Endothelial cell of umbilical vein (primary cell): ENCODE measurements at regions not wholly inside any gene's neighbourhood (a gene's known extent, or its start where the extent isn't known, plus 50 kb on each side); places are given as distances from the start of the nearest gene placed in this dataset.

Experiments
- CTCF ChIP-seq, 2 donors: IDR thresholded peaks; 1 replicate in 1 of 2; 2 replicates in 1 of 2; pipeline ENCODE4 v1.5.1; 2011; ENCODE audit warnings: low read length in 2 of 2, mild to moderate bottlenecking in 2 of 2, moderate library complexity in 2 of 2, control low read depth in 1 of 2, inconsistent platforms in 1 of 2, low read depth in 1 of 2; ENCODE audit not compliant: insufficient read depth in 1 of 2; ENCODE audit errors: extremely low read depth in 1 of 2
- EZH2 ChIP-seq: IDR thresholded peaks from 2 replicates; pipeline ENCODE4 v1.6.1; 2012; ENCODE audit warnings: borderline replicate concordance, low read depth, mild to moderate bottlenecking, moderate library complexity, low read length, inconsistent platforms; ENCODE audit not compliant: severe bottlenecking
- JUN ChIP-seq: IDR thresholded peaks from 2 replicates; pipeline ENCODE4 v1.6.1; 2011; ENCODE audit warnings: borderline replicate concordance, low read depth; ENCODE audit not compliant: insufficient read length, insufficient read depth
- MAX ChIP-seq: IDR thresholded peaks from 2 replicates; pipeline ENCODE4 v1.6.1; 2011; ENCODE audit not compliant: insufficient read depth, insufficient read length
- MYC ChIP-seq: IDR thresholded peaks from one replicate; pipeline ENCODE4 v1.6.1; 2011; ENCODE audit warnings: mild to moderate bottlenecking, low read depth, low read length
- POLR2A ChIP-seq: IDR thresholded peaks from 2 replicates; pipeline ENCODE4 v1.6.1; 2012; ENCODE audit warnings: low read depth, mild to moderate bottlenecking, control low read depth, low read length
- POLR2AphosphoS5 ChIP-seq: IDR thresholded peaks from 2 replicates; pipeline ENCODE4 v1.6.1; 2012; ENCODE audit warnings: low read depth, mild to moderate bottlenecking, control low read depth, low read length, moderate library complexity; ENCODE audit not compliant: insufficient read depth

- TF ChIP-seq CTCF (IDR thresholded peaks at IDR 0.05; ENCODE audit: extremely low read depth in 1 of 2, insufficient read depth in 1 of 2, low read depth in 1 of 2, low read length in 2 of 2) (no peak), POLR2A (no peak), EZH2 (no peak), MYC (no peak), JUN (no peak), MAX (no peak), POLR2AphosphoS5 (no peak)
These were observed 52.8 kb upstream of the CCSER1 start for GRCh38 chr4:90074322-90074886.
